Activated naive CD4-positive, alpha-beta T cell treated with anti-CD3 and anti-CD28 coated beads for 36 hours (primary cell): ENCODE measurements at regions not wholly inside any gene's neighbourhood (a gene's known extent, or its start where the extent isn't known, plus 50 kb on each side); places are given as distances from the start of the nearest gene placed in this dataset.
A peak's percentile ranks its signal among the peaks of the same experiment; 100 is the strongest.

ENCODE experiments used
- CTCF ChIA-PET: fragments of 350-600 bp; sonication (Branson Sonifier 250); formaldehyde crosslinking; loops from one replicate; lab custom pipeline; 2021; ENCODE audit warnings: antibody characterized with exemption; lab: Charles Lee
- DNase-seq: peaks from one replicate; pipeline ENCODE4 v3.0.0-alpha.2; 2020
- H3K27ac Mint-ChIP-seq: one replicate; pipeline ENCODE4 v1.8.0; 2021; ENCODE audit warnings: mild to moderate bottlenecking, mixed read lengths
- H3K27me3 Mint-ChIP-seq: one replicate; pipeline ENCODE4 v1.8.0; 2021; ENCODE audit warnings: low read depth, mixed read lengths
- H3K36me3 Mint-ChIP-seq: one replicate; pipeline ENCODE4 v1.8.0; 2021; ENCODE audit warnings: low read depth, mixed read lengths
- H3K4me1 Mint-ChIP-seq: one replicate; pipeline ENCODE4 v1.8.0; 2021; ENCODE audit warnings: low read depth, mixed read lengths
- H3K4me3 Mint-ChIP-seq: one replicate; pipeline ENCODE4 v1.8.0; 2021; ENCODE audit warnings: mild to moderate bottlenecking, moderate library complexity, mixed read lengths
- H3K9me3 Mint-ChIP-seq: one replicate; pipeline ENCODE4 v1.8.0; 2021; ENCODE audit warnings: mixed read lengths
- intact Hi-C: fragments of 100-400 bp; cut with micrococcal nuclease; formaldehyde crosslinking; loops from one replicate; pipeline ENCODE4 v1.15.1; 2023

- no peak overlapping the region for H3K27ac Mint-ChIP-seq
- no peak for DNase-seq
- H3K9me3 Mint-ChIP-seq = peaks cover 3% of the 10 kb centered on the region
- no peaks in the 10 kb centered on the region for H3K36me3 Mint-ChIP-seq
- intact Hi-C loops = no loop called here
- no peaks in the 10 kb centered on the region for H3K4me1 Mint-ChIP-seq
- H3K27me3 Mint-ChIP-seq = peaks cover 2% of the 10 kb centered on the region
- CTCF ChIA-PET = no interaction called here
- no peak overlapping the region for H3K4me3 Mint-ChIP-seq
These were observed 944.9 kb upstream of the ZEB2 start for GRCh38 chr2:145464866-145465265.

DNA sequence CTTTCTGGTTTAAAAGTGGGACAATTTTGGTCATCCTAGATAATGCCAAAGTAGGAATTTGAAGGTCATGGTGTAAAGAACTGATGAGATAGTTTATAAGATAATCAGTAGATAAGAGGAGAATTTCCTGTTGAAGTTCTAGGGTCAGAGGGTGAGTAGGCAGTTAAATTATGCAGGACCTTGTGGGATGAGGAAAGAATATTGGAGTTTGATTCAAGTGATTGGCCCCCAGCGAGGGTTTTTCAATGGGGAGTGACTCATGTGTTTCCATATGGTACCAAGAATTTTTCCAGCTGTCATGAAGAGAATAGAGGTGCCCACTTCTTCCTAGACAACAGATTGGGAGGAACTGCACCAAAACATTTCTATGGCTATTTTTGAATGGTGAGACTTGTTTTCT, 940.2 kb upstream of the ZEB2 start:
- DNase-seq = no peak
- no peaks in the 10 kb centered on the region for H3K36me3 Mint-ChIP-seq
- H3K27me3 Mint-ChIP-seq = peaks cover 2% of the 10 kb centered on the region
- no peak overlapping the region for H3K27ac Mint-ChIP-seq
- CTCF ChIA-PET = no interaction called here
- H3K9me3 Mint-ChIP-seq = peaks cover 3% of the 10 kb centered on the region
- no peaks in the 10 kb centered on the region for H3K4me1 Mint-ChIP-seq
- no peak overlapping the region for H3K4me3 Mint-ChIP-seq
- intact Hi-C loops = no loop called here

DNA sequence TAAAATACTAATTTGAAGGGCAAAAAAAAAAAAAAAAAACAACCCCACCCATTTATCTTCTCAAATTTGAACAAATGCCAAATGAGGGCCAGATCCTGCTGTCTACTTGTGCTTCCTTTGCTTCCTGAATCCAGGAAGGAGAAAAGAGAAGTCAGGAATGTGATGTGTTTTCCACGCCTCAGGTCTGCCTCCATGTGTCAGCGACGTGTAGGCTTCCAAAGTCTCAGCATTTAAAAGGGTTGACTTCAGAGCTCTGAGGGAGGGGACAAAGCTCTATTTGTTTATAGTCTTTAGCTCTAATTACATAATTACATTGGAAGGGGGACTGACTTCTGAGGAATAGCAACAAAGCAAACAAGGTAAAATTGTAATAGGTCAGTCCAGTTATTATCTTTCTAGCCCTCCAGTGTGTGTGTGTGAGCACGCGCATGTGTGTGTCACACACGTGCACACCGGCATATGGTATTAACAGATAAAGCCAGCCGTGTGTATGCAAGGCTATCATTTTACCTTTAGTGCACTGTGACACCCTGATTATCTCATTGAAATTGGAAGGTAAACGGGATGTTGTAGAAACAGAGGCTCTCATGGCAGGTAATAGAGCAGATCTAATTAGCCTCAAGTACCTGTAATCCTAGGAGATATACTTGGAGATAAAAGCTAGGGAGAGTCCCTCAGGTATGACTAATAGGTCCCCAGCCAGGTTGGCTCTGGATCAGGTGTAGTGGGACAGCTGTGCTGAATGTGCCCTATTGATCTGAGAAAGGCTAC, 911.4 kb upstream of the ZEB2 start:
- H3K27me3 Mint-ChIP-seq = no peaks in the 10 kb centered on the region
- no peak overlapping the region for H3K4me3 Mint-ChIP-seq
- H3K27ac Mint-ChIP-seq = no peak overlapping the region
- CTCF ChIA-PET = no interaction called here
- peaks cover 3% of the 10 kb centered on the region for H3K9me3 Mint-ChIP-seq
- no peaks in the 10 kb centered on the region for H3K36me3 Mint-ChIP-seq
- no peaks in the 10 kb centered on the region for H3K4me1 Mint-ChIP-seq
- no peak for DNase-seq
- intact Hi-C loops = no loop called here

DNA sequence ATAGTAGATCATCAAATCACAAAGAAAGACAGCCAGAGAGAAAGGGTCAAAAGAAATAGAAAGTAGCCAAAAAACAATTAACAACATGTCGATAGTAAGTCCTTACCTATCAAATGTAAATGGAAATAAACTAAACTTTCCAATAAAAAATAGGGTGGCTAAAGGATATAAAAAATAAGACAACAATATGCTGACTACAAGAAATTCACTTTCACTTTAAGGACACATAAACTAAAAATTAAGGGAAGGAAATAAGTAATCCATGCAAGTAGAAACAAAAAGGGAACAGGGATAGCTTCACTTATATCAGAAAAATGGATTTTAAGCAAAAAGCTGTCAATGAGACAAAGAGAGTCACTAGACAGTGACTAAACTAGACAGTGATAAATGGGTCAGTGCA, 903.9 kb upstream of the ZEB2 start:
- H3K9me3 Mint-ChIP-seq = peaks cover 9% of the 10 kb centered on the region
- CTCF ChIA-PET = no interaction called here
- intact Hi-C loops = no loop called here

GRCh38 chr2:145422576-145422975, 902.7 kb upstream of the ZEB2 start:
- no peak for DNase-seq
- Mint-ChIP-seq H3K27me3 (peaks cover 3% of the 10 kb centered on the region), H3K4me3 (no peak overlapping the region), H3K36me3 (no peaks in the 10 kb centered on the region), H3K27ac (no peak overlapping the region), H3K4me1 (no peaks in the 10 kb centered on the region), H3K9me3 (peaks cover 9% of the 10 kb centered on the region)
- CTCF ChIA-PET = no interaction called here
- intact Hi-C loops = no loop called here

More for the DNA sequence above, 903.9 kb upstream of the ZEB2 start:
- H3K4me3 Mint-ChIP-seq = no peak overlapping the region
- H3K4me1 Mint-ChIP-seq = no peaks in the 10 kb centered on the region
- H3K27me3 Mint-ChIP-seq = peaks cover 3% of the 10 kb centered on the region
- no peaks in the 10 kb centered on the region for H3K36me3 Mint-ChIP-seq
- H3K27ac Mint-ChIP-seq = no peak overlapping the region
- DNase-seq = no peak

DNA sequence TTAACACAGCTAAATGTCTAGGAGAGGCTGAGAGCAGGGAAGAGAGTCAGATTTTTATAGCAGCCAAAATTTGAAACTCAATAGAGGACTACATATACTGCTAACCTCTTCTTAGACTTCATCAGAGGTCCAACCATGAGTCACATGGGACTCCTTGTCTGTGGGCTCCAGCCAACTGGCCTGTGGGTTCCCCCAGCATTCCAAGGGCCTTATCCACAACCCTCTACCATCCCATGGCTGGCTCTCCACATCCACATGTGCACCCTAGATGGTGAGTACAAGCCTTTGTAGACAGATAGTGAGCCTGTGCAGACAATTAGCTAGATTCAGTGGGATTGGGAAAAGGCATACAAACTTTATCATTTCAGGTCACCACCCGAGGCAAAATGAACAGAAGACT, 901.9 kb upstream of the ZEB2 start:
- Mint-ChIP-seq H3K27me3 (peaks cover 3% of the 10 kb centered on the region), H3K4me3 (no peak overlapping the region), H3K36me3 (no peaks in the 10 kb centered on the region), H3K9me3 (peaks cover 9% of the 10 kb centered on the region), H3K27ac (no peak overlapping the region), H3K4me1 (no peaks in the 10 kb centered on the region)
- intact Hi-C loops = no loop called here
- no peak for DNase-seq
- CTCF ChIA-PET = no interaction called here

GRCh38 chr2:145416640-145417039, 896.7 kb upstream of the ZEB2 start:
- H3K4me1 Mint-ChIP-seq = peaks cover under 1% of the 10 kb centered on the region
- intact Hi-C loops = loop anchor here (10.0 kb wide), 1 partner anchor 328 kb away; no protein-coding TSS in a partner anchor
- H3K36me3 Mint-ChIP-seq = no peaks in the 10 kb centered on the region
- DNase-seq = no peak
- no peak overlapping the region for H3K4me3 Mint-ChIP-seq
- CTCF ChIA-PET = no interaction called here
- no peak overlapping the region for H3K27ac Mint-ChIP-seq
- peaks cover 2% of the 10 kb centered on the region for H3K27me3 Mint-ChIP-seq
- H3K9me3 Mint-ChIP-seq = peaks cover 11% of the 10 kb centered on the region

DNA sequence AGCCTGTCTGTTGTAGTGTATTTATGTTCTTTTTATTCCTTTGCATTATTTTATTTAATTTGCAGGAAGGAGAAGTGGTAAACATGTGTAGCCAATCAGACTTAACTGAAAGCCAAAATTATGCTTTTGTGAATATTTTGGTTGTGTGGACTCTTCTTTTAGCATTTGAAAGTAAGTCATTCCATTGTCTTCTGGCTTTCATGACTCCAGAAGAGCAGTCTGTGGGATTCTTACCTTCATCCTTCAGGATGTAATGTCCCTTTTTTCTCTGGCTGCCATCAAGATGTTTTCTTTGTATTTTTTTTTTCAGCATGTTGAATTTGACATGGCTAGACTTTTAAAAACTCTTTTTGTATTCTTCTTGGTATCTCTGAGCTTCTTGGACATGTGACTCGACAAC, 895.2 kb upstream of the ZEB2 start:
- no peak overlapping the region for H3K27ac Mint-ChIP-seq
- peaks cover 6% of the 10 kb centered on the region for H3K27me3 Mint-ChIP-seq
- DNase-seq = no peak
- H3K4me1 Mint-ChIP-seq = peaks cover 9% of the 10 kb centered on the region
- H3K36me3 Mint-ChIP-seq = no peaks in the 10 kb centered on the region
- H3K9me3 Mint-ChIP-seq = peaks cover 2% of the 10 kb centered on the region
- H3K4me3 Mint-ChIP-seq = no peak overlapping the region
- intact Hi-C loops = loop anchor here (10.0 kb wide), 1 partner anchor 330 kb away; no protein-coding TSS in a partner anchor
- CTCF ChIA-PET = no interaction called here

DNA sequence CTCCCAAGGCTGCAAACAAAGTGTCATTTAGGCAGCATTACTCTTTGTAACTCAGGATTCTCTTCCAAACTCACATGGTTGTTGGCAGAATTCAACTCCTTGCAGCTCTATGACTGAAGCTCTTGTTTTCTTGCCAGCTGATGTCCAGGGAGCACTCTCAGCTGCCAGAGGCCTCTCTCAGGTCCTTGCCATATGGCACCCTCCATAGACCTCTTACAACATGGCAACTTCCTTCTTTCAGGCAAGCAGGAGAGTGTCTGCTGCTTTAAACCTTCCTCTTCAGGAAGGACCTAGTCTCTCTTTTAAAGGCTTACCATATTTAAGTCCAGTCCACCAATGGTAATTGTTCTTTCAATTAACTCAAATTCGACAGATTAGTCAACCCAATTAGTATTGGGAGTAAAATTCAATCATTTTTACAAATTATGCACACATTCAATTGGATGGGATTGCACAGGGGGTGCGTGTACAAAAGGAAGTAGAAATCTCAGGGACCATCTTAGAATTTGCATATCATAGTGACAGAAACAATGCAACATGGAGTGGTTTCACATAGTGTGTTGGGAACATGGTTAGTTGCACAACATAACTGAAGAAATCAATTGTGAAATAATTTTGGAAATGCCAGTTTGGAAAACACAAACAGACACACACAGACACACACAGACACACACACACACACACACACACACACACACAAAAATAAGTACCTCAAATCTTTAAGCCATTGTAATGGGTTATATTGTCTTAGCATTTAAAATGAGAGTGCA, 893.5 kb upstream of the ZEB2 start:
- Mint-ChIP-seq H3K36me3 (no peaks in the 10 kb centered on the region), H3K9me3 (peaks cover 2% of the 10 kb centered on the region), H3K4me1 (peaks cover 9% of the 10 kb centered on the region), H3K27ac (no peak overlapping the region), H3K27me3 (peaks cover 6% of the 10 kb centered on the region), H3K4me3 (no peak overlapping the region)
- DNase-seq = no peak
- CTCF ChIA-PET = no interaction called here
- intact Hi-C loops = loop anchor here (10.0 kb wide), 1 partner anchor 331 kb away; no protein-coding TSS in a partner anchor

DNA sequence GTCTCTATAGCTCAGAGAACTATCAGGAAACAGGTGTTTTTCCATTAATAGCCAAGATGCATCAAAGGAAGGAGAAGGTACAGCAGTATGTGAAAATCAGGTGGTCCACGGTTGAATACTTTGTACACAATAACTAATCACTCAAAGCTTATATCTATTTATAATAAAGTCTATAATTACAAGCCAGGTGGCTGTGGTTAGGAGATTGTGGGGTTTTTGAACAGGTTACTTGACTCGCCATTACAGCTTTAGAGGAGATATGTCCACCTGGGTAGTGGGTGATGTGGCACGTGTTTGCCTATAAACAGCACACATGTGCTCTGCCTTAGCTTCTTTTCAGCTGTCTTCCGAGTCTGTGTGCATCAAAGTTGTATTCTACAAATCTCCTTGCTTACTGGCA, 892.2 kb upstream of the ZEB2 start:
- no peak for DNase-seq
- peaks cover 9% of the 10 kb centered on the region for H3K4me1 Mint-ChIP-seq
- H3K27me3 Mint-ChIP-seq = peaks cover 6% of the 10 kb centered on the region
- H3K9me3 Mint-ChIP-seq = peaks cover 5% of the 10 kb centered on the region
- intact Hi-C loops = loop anchor here (10.0 kb wide), 1 partner anchor 333 kb away; no protein-coding TSS in a partner anchor
- no peak overlapping the region for H3K4me3 Mint-ChIP-seq
- CTCF ChIA-PET = no interaction called here
- no peak overlapping the region for H3K27ac Mint-ChIP-seq
- H3K36me3 Mint-ChIP-seq = no peaks in the 10 kb centered on the region

GRCh38 chr2:145411493-145411892, 891.6 kb upstream of the ZEB2 start:
- no peak overlapping the region for H3K27ac Mint-ChIP-seq
- CTCF ChIA-PET = no interaction called here
- H3K4me3 Mint-ChIP-seq = no peak overlapping the region
- H3K27me3 Mint-ChIP-seq = peaks cover 6% of the 10 kb centered on the region
- H3K4me1 Mint-ChIP-seq = peaks cover 9% of the 10 kb centered on the region
- intact Hi-C loops = loop anchor here (1.0 to 10.0 kb wide), 2 partner anchors 88 to 333 kb away; no protein-coding TSS in a partner anchor
- no peaks in the 10 kb centered on the region for H3K36me3 Mint-ChIP-seq
- peak; percentile 16 for DNase-seq
- H3K9me3 Mint-ChIP-seq = peaks cover 5% of the 10 kb centered on the region

DNA sequence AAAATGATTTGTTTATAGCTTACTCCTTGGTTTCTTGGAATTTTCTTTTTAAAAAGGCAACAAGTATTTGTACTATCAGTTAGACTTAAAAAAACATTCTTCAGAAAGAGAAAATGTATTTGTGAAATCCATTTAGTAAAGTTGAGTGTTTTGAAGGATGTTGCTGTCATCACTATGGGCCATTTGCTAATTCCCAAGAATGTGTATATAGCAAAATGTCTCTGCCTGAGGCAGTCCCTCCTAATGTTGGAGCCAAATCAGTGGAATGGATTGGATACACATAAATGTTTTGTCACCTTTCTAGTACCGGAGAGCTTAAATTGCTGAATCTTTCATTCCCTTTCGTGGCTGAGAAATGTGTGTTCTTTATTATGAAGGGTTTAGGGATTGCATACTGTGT, 890.2 kb upstream of the ZEB2 start:
- CTCF ChIA-PET = no interaction called here
- Mint-ChIP-seq H3K4me3 (no peak overlapping the region), H3K9me3 (peaks cover 2% of the 10 kb centered on the region), H3K27me3 (peaks cover 6% of the 10 kb centered on the region), H3K36me3 (no peaks in the 10 kb centered on the region), H3K27ac (no peak overlapping the region), H3K4me1 (peaks cover 9% of the 10 kb centered on the region)
- DNase-seq = no peak
- intact Hi-C loops = loop anchor here (10.0 kb wide), 1 partner anchor 335 kb away; no protein-coding TSS in a partner anchor
